Chondrocyte (in vitro differentiated cells): ENCODE measurements at regions not wholly inside any gene's neighbourhood (a gene's known extent, or its start where the extent isn't known, plus 50 kb on each side); places are given as distances from the start of the nearest gene placed in this dataset.

Experiments
- DNase-seq: peaks from one replicate; pipeline ENCODE4 v3.0.0; 2021; ENCODE audit warnings: mixed read lengths, low spot score
- H3K27ac Mint-ChIP-seq: one replicate; pipeline ENCODE4 v1.8.0; 2021; ENCODE audit warnings: mild to moderate bottlenecking, moderate library complexity, mixed read lengths; ENCODE audit not compliant: unreplicated experiment
- H3K27me3 Mint-ChIP-seq: 2 replicates; pipeline ENCODE4 v1.8.0; 2021; ENCODE audit warnings: low read depth, mixed read lengths
- H3K36me3 Mint-ChIP-seq: 2 replicates; pipeline ENCODE4 v1.8.0; 2021; ENCODE audit warnings: low read depth, mixed read lengths
- H3K4me1 Mint-ChIP-seq: 2 replicates; pipeline ENCODE4 v1.8.0; 2021; ENCODE audit warnings: low read depth, mild to moderate bottlenecking, mixed read lengths
- H3K4me3 Mint-ChIP-seq: one replicate; pipeline ENCODE4 v1.8.0; 2021; ENCODE audit warnings: mild to moderate bottlenecking, moderate library complexity, mixed read lengths; ENCODE audit not compliant: unreplicated experiment
- H3K9me3 Mint-ChIP-seq: 2 replicates; pipeline ENCODE4 v1.8.0; 2021; ENCODE audit warnings: low read depth, mixed read lengths
- CTCF ChIP-seq: fragments of 200-600 bp; sonication (generic); IDR thresholded peaks from 2 replicates; pipeline ENCODE4 v1.5.0; 2021; ENCODE audit warnings: antibody characterized with exemption, mild to moderate bottlenecking, moderate library complexity

GRCh38 chr18:37967261-37967660 is 401.7 kb upstream of the CELF4 start:
- no peaks in the 10 kb centered on the region for H3K27me3 Mint-ChIP-seq
- H3K36me3 Mint-ChIP-seq = no peaks in the 10 kb centered on the region
- no peak for DNase-seq
- no peak for TF ChIP-seq CTCF
- peaks cover 7% of the 10 kb centered on the region for H3K9me3 Mint-ChIP-seq
- H3K4me1 Mint-ChIP-seq = no peaks in the 10 kb centered on the region
- H3K4me3 Mint-ChIP-seq = no peak overlapping the region
- no peak overlapping the region for H3K27ac Mint-ChIP-seq

DNA sequence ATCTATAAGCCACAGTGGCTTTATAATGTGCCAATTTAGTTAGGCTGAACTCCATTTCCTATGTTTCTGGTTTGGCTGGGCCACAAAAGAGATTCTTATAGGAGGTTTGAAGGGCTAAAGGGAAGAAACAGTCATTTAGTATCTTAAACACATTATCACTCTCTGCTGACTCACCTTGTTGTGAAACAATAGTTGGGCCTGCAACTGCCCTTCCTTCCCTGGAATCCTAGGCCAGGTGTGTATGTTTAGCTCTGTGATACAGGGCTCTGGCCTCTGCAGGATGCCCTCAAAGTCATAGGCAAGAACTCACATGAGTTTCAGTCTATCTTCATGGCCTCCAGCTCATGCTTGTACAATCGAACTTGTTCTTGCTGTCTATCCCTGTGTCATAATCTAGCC is 400.0 kb upstream of the CELF4 start:
- TF ChIP-seq CTCF = no peak
- H3K4me1 Mint-ChIP-seq = no peaks in the 10 kb centered on the region
- H3K27me3 Mint-ChIP-seq = no peaks in the 10 kb centered on the region
- no peak overlapping the region for H3K27ac Mint-ChIP-seq
- peaks cover 14% of the 10 kb centered on the region for H3K9me3 Mint-ChIP-seq
- no peak for DNase-seq
- H3K4me3 Mint-ChIP-seq = no peak overlapping the region
- H3K36me3 Mint-ChIP-seq = no peaks in the 10 kb centered on the region

- H3K27ac Mint-ChIP-seq = no peak overlapping the region
- peaks cover 18% of the 10 kb centered on the region for H3K9me3 Mint-ChIP-seq
- no peak for TF ChIP-seq CTCF
- H3K27me3 Mint-ChIP-seq = no peaks in the 10 kb centered on the region
- H3K4me1 Mint-ChIP-seq = no peaks in the 10 kb centered on the region
- no peaks in the 10 kb centered on the region for H3K36me3 Mint-ChIP-seq
- no peak for DNase-seq
- no peak overlapping the region for H3K4me3 Mint-ChIP-seq
Observed at GRCh38 chr18:37964885-37965571, 399.4 kb upstream of the CELF4 start.

DNA sequence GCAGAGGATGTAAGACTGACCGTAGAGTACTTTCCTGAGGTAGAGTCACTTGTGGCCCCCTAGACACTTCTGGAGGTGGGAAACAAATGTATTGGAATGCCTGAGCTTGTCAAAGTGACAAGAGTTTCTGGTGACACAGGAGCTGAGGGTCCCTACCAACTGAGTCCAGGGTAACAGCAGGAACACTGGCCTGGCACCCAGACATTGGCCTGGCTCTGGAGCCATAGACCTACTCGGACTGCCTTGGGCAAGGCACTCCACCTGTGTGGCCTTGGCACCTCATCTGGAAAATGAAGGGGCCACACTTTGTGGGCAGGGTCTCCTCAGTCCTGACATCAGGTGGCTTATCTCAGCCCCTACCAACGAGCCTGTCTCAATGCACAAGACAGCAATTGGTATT is 398.2 kb upstream of the CELF4 start:
- DNase-seq = no peak
- H3K9me3 Mint-ChIP-seq = peaks cover 23% of the 10 kb centered on the region
- H3K36me3 Mint-ChIP-seq = no peaks in the 10 kb centered on the region
- no peaks in the 10 kb centered on the region for H3K27me3 Mint-ChIP-seq
- H3K4me3 Mint-ChIP-seq = no peak overlapping the region
- H3K4me1 Mint-ChIP-seq = no peaks in the 10 kb centered on the region
- no peak overlapping the region for H3K27ac Mint-ChIP-seq
- TF ChIP-seq CTCF = no peak

GRCh38 chr18:37962316-37962966 is 396.8 kb upstream of the CELF4 start:
- Mint-ChIP-seq H3K27ac (no peak overlapping the region), H3K9me3 (peaks cover 28% of the 10 kb centered on the region), H3K4me1 (no peaks in the 10 kb centered on the region), H3K27me3 (no peaks in the 10 kb centered on the region), H3K36me3 (no peaks in the 10 kb centered on the region), H3K4me3 (no peak overlapping the region)
- no peak for TF ChIP-seq CTCF
- no peak for DNase-seq
